NOMO-1 (cell line): ENCODE measurements at regions not wholly inside any gene's neighbourhood (a gene's known extent, or its start where the extent isn't known, plus 50 kb on each side); places are given as distances from the start of the nearest gene placed in this dataset.
A peak's percentile ranks its signal among the peaks of the same experiment; 100 is the strongest.

Source experiments
- DNase-seq, 2 experiments: peaks; one replicate each; lab custom pipeline; 2025; ENCODE audit not compliant: unreplicated experiment in 2 of 2; lab: John Stamatoyannopoulos, UW

GRCh38 chr12:97404543-97404942, 58.1 kb upstream of the RMST start:
- DNase-seq, result peak; percentile 57 to 63

GRCh38 chr12:97408363-97408762, 54.2 kb upstream of the RMST start:
- no peak for DNase-seq

DNA sequence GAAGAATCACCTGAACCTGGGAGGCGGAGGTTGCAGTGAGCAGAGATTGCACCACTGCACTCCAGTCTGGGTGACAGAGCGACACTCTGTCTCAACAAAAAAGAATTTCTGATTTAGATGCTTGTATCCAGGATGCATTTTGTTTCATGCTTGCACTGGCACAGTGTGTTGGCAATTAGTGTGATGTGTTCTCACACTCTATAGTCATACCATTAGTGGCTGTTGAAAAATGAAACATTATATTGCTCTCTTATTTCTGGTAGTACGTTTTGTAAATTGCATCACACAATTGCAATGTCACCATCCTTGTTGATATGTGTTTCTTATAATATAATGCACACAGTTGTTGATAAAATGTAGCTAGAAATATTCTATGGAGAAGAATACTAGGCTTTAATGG, 51.3 kb upstream of the RMST start:
- DNase-seq, result no peak
